GM06990 (cell line): ENCODE measurements at regions not wholly inside any gene's neighbourhood (a gene's known extent, or its start where the extent isn't known, plus 50 kb on each side); places are given as distances from the start of the nearest gene placed in this dataset.

ENCODE experiments used
- DNase-seq: peaks from one replicate; pipeline ENCODE4 v3.0.0-alpha.2; 2011; ENCODE audit not compliant: insufficient read length; ENCODE audit errors: extremely low read depth
- H3K27me3 ChIP-seq: replicated peaks from 2 replicates; pipeline ENCODE4 v1.6.0; 2011; ENCODE audit warnings: low read length; ENCODE audit not compliant: control insufficient read depth, insufficient read depth
- H3K36me3 ChIP-seq: 2 replicates; pipeline ENCODE4 v1.5.1; 2011; ENCODE audit warnings: low read length; ENCODE audit not compliant: control insufficient read depth, insufficient read depth
- H3K4me3 ChIP-seq: replicated peaks from 2 replicates; pipeline ENCODE4 v1.5.1; 2011; ENCODE audit warnings: low read depth, mild to moderate bottlenecking, control low read depth, low read length
- CTCF ChIP-seq: IDR thresholded peaks from 2 replicates; pipeline ENCODE4 v1.5.1; 2011; ENCODE audit warnings: low read length, control low read depth, mild to moderate bottlenecking, inconsistent platforms; ENCODE audit not compliant: insufficient read depth, poor library complexity, severe bottlenecking

DNA sequence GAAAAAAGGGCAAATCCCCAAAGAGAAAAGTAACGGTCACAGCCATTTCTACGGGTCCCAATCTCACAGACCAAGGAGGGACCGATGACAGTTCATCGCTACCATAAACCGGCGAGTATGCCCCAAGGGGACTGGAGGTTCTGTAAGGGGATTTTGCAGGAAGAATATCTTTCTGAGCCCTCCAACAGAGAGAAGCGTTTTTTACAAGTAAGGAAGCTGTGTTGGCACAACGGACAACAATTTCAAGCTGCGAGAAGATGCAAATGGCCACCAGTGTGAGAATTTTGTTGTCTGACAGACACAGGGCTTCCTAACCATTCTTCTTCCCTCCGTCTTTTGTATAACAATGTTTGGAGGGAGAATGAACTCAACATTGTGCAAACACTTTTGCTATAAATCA is 1043.1 kb downstream of the ADGRL2 start:
- H3K4me3 ChIP-seq: no peak overlapping the region
- no peak for TF ChIP-seq CTCF

GRCh38 chr1:82840192-82840591 is 1039.5 kb downstream of the ADGRL2 start:
- H3K36me3 ChIP-seq: no peaks in the 10 kb centered on the region
- no peak for DNase-seq
- no peaks in the 10 kb centered on the region for H3K27me3 ChIP-seq
- no peak overlapping the region for H3K4me3 ChIP-seq
- TF ChIP-seq CTCF: no peak

More for the DNA sequence above, 1043.1 kb downstream of the ADGRL2 start:
- no peaks in the 10 kb centered on the region for H3K36me3 ChIP-seq
- DNase-seq: no peak
- no peaks in the 10 kb centered on the region for H3K27me3 ChIP-seq

GRCh38 chr1:82837766-82838465 is 1037.2 kb downstream of the ADGRL2 start:
- DNase-seq: no peak
- H3K36me3 ChIP-seq: no peaks in the 10 kb centered on the region

GRCh38 chr1:82836973-82837680 is 1036.4 kb downstream of the ADGRL2 start:
- TF ChIP-seq CTCF: no peak
- H3K4me3 ChIP-seq: no peak overlapping the region
- H3K36me3 ChIP-seq: no peaks in the 10 kb centered on the region
- DNase-seq: no peak
- no peaks in the 10 kb centered on the region for H3K27me3 ChIP-seq

More at GRCh38 chr1:82837766-82838465, 1037.2 kb downstream of the ADGRL2 start:
- Histone ChIP-seq H3K27me3 (no peaks in the 10 kb centered on the region), H3K4me3 (no peak overlapping the region)
- TF ChIP-seq CTCF: no peak

GRCh38 chr1:82836213-82836972 is 1035.7 kb downstream of the ADGRL2 start:
- H3K4me3 ChIP-seq: no peak overlapping the region
- H3K36me3 ChIP-seq: no peaks in the 10 kb centered on the region
- TF ChIP-seq CTCF: no peak
- no peak for DNase-seq
- no peaks in the 10 kb centered on the region for H3K27me3 ChIP-seq
